ENCODE measurements at regions not wholly inside any gene's neighbourhood (a gene's known extent, or its start where the extent isn't known, plus 50 kb on each side); places are given as distances from the start of the nearest gene placed in this dataset.

- TF ChIP-seq CTCF (conservative IDR thresholded peaks at IDR 0.05 in 1 of 2, IDR thresholded peaks at IDR 0.05 in 1 of 2; ENCODE audit: low read depth in 1 of 2, low read length in 2 of 2) (no peak), EZH2 (IDR thresholded peaks at IDR 0.05; ENCODE audit: low read length, missing control alignments) (no peak)
These were observed 676.1 kb upstream of the GYPC start for GRCh38 chr2:125979886-125980285.

Measured in fibroblast of lung (primary cell).